IMR-90 (cell line): ENCODE measurements at regions not wholly inside any gene's neighbourhood (a gene's known extent, or its start where the extent isn't known, plus 50 kb on each side); places are given as distances from the start of the nearest gene placed in this dataset.

Source experiments
- CTCF ChIP-seq: conservative IDR thresholded peaks from 2 replicates; pipeline ENCODE4 v1.5.1; 2012; ENCODE audit warnings: mild to moderate bottlenecking, low read depth, low read length, improper control_type of control experiment
- POLR2A ChIP-seq: IDR thresholded peaks from 2 replicates; pipeline ENCODE4 v1.6.1; 2012; ENCODE audit warnings: mild to moderate bottlenecking, low read depth, low read length
- RAD21 ChIP-seq: IDR thresholded peaks from 2 replicates; pipeline ENCODE4 v1.6.1; 2012; ENCODE audit warnings: low read length, improper control_type of control experiment
- RCOR1 ChIP-seq: IDR thresholded peaks from 2 replicates; pipeline ENCODE4 v1.6.1; 2012; ENCODE audit warnings: mild to moderate bottlenecking, low read length, improper control_type of control experiment; ENCODE audit not compliant: insufficient replicate concordance

- no peak for TF ChIP-seq POLR2A
- TF ChIP-seq CTCF: no peak
- no peak for TF ChIP-seq RCOR1
- no peak for TF ChIP-seq RAD21
These were observed 168.0 kb upstream of the BDNF start for GRCh38 chr11:27868226-27868625.
